SK-N-SH treated with all-trans-retinoic acid at 6 μM for 48 hours (cell line): ENCODE measurements at regions not wholly inside any gene's neighbourhood (a gene's known extent, or its start where the extent isn't known, plus 50 kb on each side); places are given as distances from the start of the nearest gene placed in this dataset.

Experiments used
- ARNTL ChIP-seq: fragments of 450-650 bp; formaldehyde crosslinking; IDR thresholded peaks from 2 replicates; pipeline ENCODE4 v1.5.0; 2020; ENCODE audit warnings: low read depth, mild to moderate bottlenecking, moderate library complexity, borderline replicate concordance
- CSRNP3 ChIP-seq: fragments of 250-450 bp; sonication (Bioruptor Pico); IDR thresholded peaks from 2 replicates; pipeline ENCODE4 v1.5.1; 2021; ENCODE audit warnings: mild to moderate bottlenecking, moderate library complexity
- PATZ1 ChIP-seq: fragments of 250-450 bp; sonication (Bioruptor Pico); IDR thresholded peaks from 2 replicates; pipeline ENCODE4 v1.8.0; 2020; ENCODE audit warnings: mild to moderate bottlenecking, moderate library complexity, borderline replicate concordance
- RARB ChIP-seq: fragments of 250-450 bp; sonication (Bioruptor Pico); IDR thresholded peaks from 2 replicates; pipeline ENCODE4 v1.8.0; 2021; ENCODE audit warnings: mild to moderate bottlenecking, moderate library complexity
- TOX ChIP-seq: fragments of 250-450 bp; sonication (Bioruptor Pico); IDR thresholded peaks from 2 replicates; pipeline ENCODE4 v1.8.0; 2021; ENCODE audit warnings: mild to moderate bottlenecking, moderate library complexity, borderline replicate concordance
- ZNF70 ChIP-seq: fragments of 450-650 bp; formaldehyde crosslinking; IDR thresholded peaks from 2 replicates; pipeline ENCODE4 v1.5.0; 2020; ENCODE audit warnings: mild to moderate bottlenecking, moderate library complexity
- TF ChIP-seq, protein P1 (sequence below): fragments of 250-450 bp; sonication (Bioruptor Pico); IDR thresholded peaks from 2 replicates; pipeline ENCODE4 v1.5.1; 2020; ENCODE audit warnings: low read depth, mild to moderate bottlenecking, moderate library complexity

- TF ChIP-seq TOX (CRISPR knock-in tag) (no peak), RARB (no peak), ZNF70 (no peak), CSRNP3 (no peak), PATZ1 (CRISPR knock-in tag) (no peak), ARNTL (CRISPR knock-in tag) (no peak)
- TF ChIP-seq, protein P1, sequence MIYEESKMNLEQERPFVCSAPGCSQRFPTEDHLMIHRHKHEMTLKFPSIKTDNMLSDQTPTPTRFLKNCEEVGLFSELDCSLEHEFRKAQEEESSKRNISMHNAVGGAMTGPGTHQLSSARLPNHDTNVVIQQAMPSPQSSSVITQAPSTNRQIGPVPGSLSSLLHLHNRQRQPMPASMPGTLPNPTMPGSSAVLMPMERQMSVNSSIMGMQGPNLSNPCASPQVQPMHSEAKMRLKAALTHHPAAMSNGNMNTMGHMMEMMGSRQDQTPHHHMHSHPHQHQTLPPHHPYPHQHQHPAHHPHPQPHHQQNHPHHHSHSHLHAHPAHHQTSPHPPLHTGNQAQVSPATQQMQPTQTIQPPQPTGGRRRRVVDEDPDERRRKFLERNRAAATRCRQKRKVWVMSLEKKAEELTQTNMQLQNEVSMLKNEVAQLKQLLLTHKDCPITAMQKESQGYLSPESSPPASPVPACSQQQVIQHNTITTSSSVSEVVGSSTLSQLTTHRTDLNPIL (CRISPR knock-in tag), result no peak
Measured at GRCh38 chrX:129015381-129015780, 507.9 kb downstream of the SMARCA1 start.
